ENCODE measurements at regions not wholly inside any gene's neighbourhood (a gene's known extent, or its start where the extent isn't known, plus 50 kb on each side); places are given as distances from the start of the nearest gene placed in this dataset.

DNA sequence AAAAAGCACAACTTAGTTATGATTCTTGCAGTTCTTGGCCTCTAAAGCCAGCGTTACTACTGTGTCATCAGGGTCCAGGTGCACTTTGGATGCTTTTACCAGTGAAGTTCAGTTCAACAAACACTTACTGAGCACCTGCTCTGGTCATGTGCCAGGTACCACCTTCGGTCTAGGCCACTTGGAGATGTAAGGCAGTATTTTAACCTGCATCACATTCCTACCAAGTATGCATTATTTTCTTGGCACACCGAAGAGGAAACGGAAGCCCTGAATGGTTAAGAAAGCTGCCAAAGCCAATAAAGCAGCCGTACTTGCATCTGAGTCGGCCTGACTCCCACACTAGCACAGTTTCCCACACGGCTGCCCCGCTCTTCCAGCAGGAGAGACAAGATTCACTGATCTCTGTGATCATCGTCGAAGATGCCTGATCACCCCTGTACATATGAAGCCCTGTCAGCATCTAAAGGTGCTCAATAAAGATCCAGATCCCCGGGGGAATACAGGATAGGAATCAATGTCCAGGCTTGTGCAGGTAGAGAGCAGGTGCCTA is 427.1 kb downstream of the EIPR1 start:
- TF ChIP-seq, protein P1, sequence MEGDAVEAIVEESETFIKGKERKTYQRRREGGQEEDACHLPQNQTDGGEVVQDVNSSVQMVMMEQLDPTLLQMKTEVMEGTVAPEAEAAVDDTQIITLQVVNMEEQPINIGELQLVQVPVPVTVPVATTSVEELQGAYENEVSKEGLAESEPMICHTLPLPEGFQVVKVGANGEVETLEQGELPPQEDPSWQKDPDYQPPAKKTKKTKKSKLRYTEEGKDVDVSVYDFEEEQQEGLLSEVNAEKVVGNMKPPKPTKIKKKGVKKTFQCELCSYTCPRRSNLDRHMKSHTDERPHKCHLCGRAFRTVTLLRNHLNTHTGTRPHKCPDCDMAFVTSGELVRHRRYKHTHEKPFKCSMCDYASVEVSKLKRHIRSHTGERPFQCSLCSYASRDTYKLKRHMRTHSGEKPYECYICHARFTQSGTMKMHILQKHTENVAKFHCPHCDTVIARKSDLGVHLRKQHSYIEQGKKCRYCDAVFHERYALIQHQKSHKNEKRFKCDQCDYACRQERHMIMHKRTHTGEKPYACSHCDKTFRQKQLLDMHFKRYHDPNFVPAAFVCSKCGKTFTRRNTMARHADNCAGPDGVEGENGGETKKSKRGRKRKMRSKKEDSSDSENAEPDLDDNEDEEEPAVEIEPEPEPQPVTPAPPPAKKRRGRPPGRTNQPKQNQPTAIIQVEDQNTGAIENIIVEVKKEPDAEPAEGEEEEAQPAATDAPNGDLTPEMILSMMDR (IDR thresholded peaks at IDR 0.05; ENCODE audit: insufficient read depth, low read length, poor library complexity, severe bottlenecking), result no peak
- TF ChIP-seq EZH2phosphoT487 (conservative IDR thresholded peaks at IDR 0.05; ENCODE audit: low read length), result no peak

Measured in SU-DHL-6 (cell line).